CD8-positive, alpha-beta memory T cell (primary cell): ENCODE measurements at regions not wholly inside any gene's neighbourhood (a gene's known extent, or its start where the extent isn't known, plus 50 kb on each side); places are given as distances from the start of the nearest gene placed in this dataset.

Experiments used
- CTCF ChIA-PET: fragments of 350-600 bp; sonication (Branson Sonifier 250); formaldehyde crosslinking; loops from one replicate; lab custom pipeline; 2021; ENCODE audit warnings: antibody characterized with exemption; lab: Charles Lee
- POLR2A ChIA-PET: fragments of 350-600 bp; sonication (Branson Sonifier 250); formaldehyde crosslinking; loops from one replicate; lab custom pipeline; 2021; ENCODE audit warnings: antibody characterized with exemption; lab: Charles Lee
- DNase-seq, 5 donors: peaks; one replicate each; pipeline versions ENCODE4 v3.0.0 to v3.0.0-alpha.2; 2020 to 2022; ENCODE audit warnings: mixed read lengths in 1 of 5
- H3K27ac ChIP-seq: one replicate; pipeline ENCODE4 v1.7.0; 2013; ENCODE audit warnings: low read depth, mild to moderate bottlenecking, low read length, moderate library complexity
- H3K27me3 ChIP-seq: 2 replicates; pipeline ENCODE4 v1.7.0; 2013; ENCODE audit warnings: low read length, mild to moderate bottlenecking; ENCODE audit not compliant: insufficient read depth, poor library complexity, severe bottlenecking
- H3K36me3 ChIP-seq: 2 replicates; pipeline ENCODE4 v1.7.0; 2013; ENCODE audit warnings: mild to moderate bottlenecking, low read length, moderate library complexity; ENCODE audit not compliant: insufficient read depth
- H3K4me1 ChIP-seq: 2 replicates; pipeline ENCODE4 v1.7.0; 2013; ENCODE audit warnings: mild to moderate bottlenecking, low read length, moderate library complexity; ENCODE audit not compliant: insufficient read depth
- H3K4me3 ChIP-seq: 2 replicates; pipeline ENCODE4 v1.7.0; 2013; ENCODE audit warnings: mild to moderate bottlenecking, low read length
- H3K9me3 ChIP-seq: 2 replicates; pipeline ENCODE4 v1.7.0; 2013; ENCODE audit warnings: mild to moderate bottlenecking, low read length
- H3K27ac Mint-ChIP-seq, 8 donors: one replicate each; pipeline ENCODE4 v1.8.0; 2020 to 2021; ENCODE audit warnings: mixed read lengths in 8 of 8, mild to moderate bottlenecking in 6 of 8, inconsistent platforms in 3 of 8, moderate library complexity in 3 of 8
- H3K27me3 Mint-ChIP-seq, 2 donors: one replicate each; pipeline ENCODE4 v1.8.0; 2020 to 2021; ENCODE audit warnings: mixed read lengths in 2 of 2, mild to moderate bottlenecking in 1 of 2, moderate library complexity in 1 of 2
- H3K36me3 Mint-ChIP-seq, 3 donors: one replicate each; pipeline ENCODE4 v1.8.0; 2020 to 2021; ENCODE audit warnings: mixed read lengths in 3 of 3, inconsistent platforms in 1 of 3, mild to moderate bottlenecking in 1 of 3
- H3K4me1 Mint-ChIP-seq, 3 donors: one replicate each; pipeline ENCODE4 v1.8.0; 2020 to 2021; ENCODE audit warnings: mixed read lengths in 3 of 3, inconsistent platforms in 1 of 3, mild to moderate bottlenecking in 1 of 3
- H3K4me3 Mint-ChIP-seq, 7 donors: one replicate each; pipeline ENCODE4 v1.8.0; 2020 to 2021; ENCODE audit warnings: mixed read lengths in 7 of 7, mild to moderate bottlenecking in 6 of 7, moderate library complexity in 4 of 7, inconsistent platforms in 2 of 7
- H3K9me3 Mint-ChIP-seq, 5 donors: one replicate each; pipeline ENCODE4 v1.8.0; 2020 to 2022; ENCODE audit warnings: mixed read lengths in 5 of 5, mild to moderate bottlenecking in 3 of 5, moderate library complexity in 2 of 5, inconsistent platforms in 1 of 5

- H3K4me3 Mint-ChIP-seq = no peak overlapping the region
- H3K4me1 Mint-ChIP-seq = no peaks in the 10 kb centered on the region
- CTCF ChIA-PET = no interaction called here
- H3K27ac Mint-ChIP-seq = no peak overlapping the region
- no peaks in the 10 kb centered on the region for H3K9me3 ChIP-seq
- H3K9me3 Mint-ChIP-seq = no peaks in the 10 kb centered on the region
- no peaks in the 10 kb centered on the region for H3K27me3 Mint-ChIP-seq
- H3K36me3 Mint-ChIP-seq = no peaks in the 10 kb centered on the region
- DNase-seq = no peak
- H3K4me3 ChIP-seq = no peak overlapping the region
- H3K4me1 ChIP-seq = no peaks in the 10 kb centered on the region
- H3K36me3 ChIP-seq = no peaks in the 10 kb centered on the region
- POLR2A ChIA-PET = no interaction called here
- no peak overlapping the region for H3K27ac ChIP-seq
- H3K27me3 ChIP-seq = no peaks in the 10 kb centered on the region
Observed at GRCh38 chr7:16004702-16005101, 318.2 kb upstream of the MEOX2 start.

- Histone ChIP-seq H3K9me3 (no peaks in the 10 kb centered on the region), H3K4me1 (no peaks in the 10 kb centered on the region), H3K27me3 (no peaks in the 10 kb centered on the region), H3K27ac (no peak overlapping the region), H3K4me3 (no peak overlapping the region), H3K36me3 (no peaks in the 10 kb centered on the region)
- Mint-ChIP-seq H3K27ac (no peak overlapping the region), H3K9me3 (no peaks in the 10 kb centered on the region), H3K4me1 (no peaks in the 10 kb centered on the region), H3K36me3 (no peaks in the 10 kb centered on the region), H3K27me3 (no peaks in the 10 kb centered on the region), H3K4me3 (no peak overlapping the region)
- ChIA-PET CTCF (no interaction called here), POLR2A (no interaction called here)
- no peak for DNase-seq
Observed at GRCh38 chr7:16001477-16001876, 315.0 kb upstream of the MEOX2 start.

- no peaks in the 10 kb centered on the region for H3K4me1 Mint-ChIP-seq
- no peak overlapping the region for H3K27ac ChIP-seq
- no peak for DNase-seq
- no peak overlapping the region for H3K4me3 Mint-ChIP-seq
- H3K36me3 Mint-ChIP-seq = no peaks in the 10 kb centered on the region
- no peak overlapping the region for H3K27ac Mint-ChIP-seq
- H3K4me3 ChIP-seq = no peak overlapping the region
- H3K9me3 ChIP-seq = no peaks in the 10 kb centered on the region
- POLR2A ChIA-PET = no interaction called here
- H3K9me3 Mint-ChIP-seq = peaks cover 0 to 2% (median 0%) of the 10 kb centered on the region in 5 donors
- H3K27me3 ChIP-seq = no peaks in the 10 kb centered on the region
- H3K4me1 ChIP-seq = no peaks in the 10 kb centered on the region
- H3K27me3 Mint-ChIP-seq = no peaks in the 10 kb centered on the region
- CTCF ChIA-PET = no interaction called here
- H3K36me3 ChIP-seq = no peaks in the 10 kb centered on the region
Observed at GRCh38 chr7:15998617-15999016, 312.1 kb upstream of the MEOX2 start.

DNA sequence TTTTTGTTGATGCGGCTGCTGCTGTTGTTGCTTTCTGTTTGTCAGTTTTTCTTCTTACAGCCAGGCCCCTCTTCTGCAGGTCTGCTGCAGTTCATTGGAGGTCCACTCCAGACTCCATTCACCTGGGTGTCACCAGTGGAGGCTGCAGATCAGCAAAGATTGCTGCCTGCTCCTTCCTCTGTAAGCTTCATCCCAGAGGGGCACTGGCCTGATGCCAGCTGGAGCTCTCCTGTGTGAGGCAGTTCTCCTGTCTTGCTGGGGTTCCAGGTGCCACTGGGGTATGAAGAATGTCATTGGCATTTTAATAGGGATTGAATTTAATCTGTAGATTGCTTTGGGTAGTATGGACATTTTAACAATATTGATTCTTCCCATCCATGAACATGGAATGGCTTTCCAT, 308.5 kb upstream of the MEOX2 start:
- Mint-ChIP-seq H3K27me3 (no peaks in the 10 kb centered on the region), H3K27ac (no peak overlapping the region), H3K9me3 (peaks cover 0 to 8% (median 2%) of the 10 kb centered on the region in 5 donors), H3K36me3 (no peaks in the 10 kb centered on the region), H3K4me1 (no peaks in the 10 kb centered on the region), H3K4me3 (no peak overlapping the region)
- Histone ChIP-seq H3K9me3 (no peaks in the 10 kb centered on the region), H3K4me1 (no peaks in the 10 kb centered on the region), H3K27ac (no peak overlapping the region), H3K36me3 (no peaks in the 10 kb centered on the region), H3K4me3 (no peak overlapping the region), H3K27me3 (no peaks in the 10 kb centered on the region)
- no peak for DNase-seq
- CTCF ChIA-PET = no interaction called here
- POLR2A ChIA-PET = no interaction called here

GRCh38 chr7:15989194-15989593, 302.7 kb upstream of the MEOX2 start:
- CTCF ChIA-PET = no interaction called here
- H3K9me3 ChIP-seq = no peaks in the 10 kb centered on the region
- H3K4me3 Mint-ChIP-seq = no peak overlapping the region
- no peaks in the 10 kb centered on the region for H3K27me3 Mint-ChIP-seq
- peaks cover 0 to 8% (median 4%) of the 10 kb centered on the region in 5 donors for H3K9me3 Mint-ChIP-seq
- H3K4me1 Mint-ChIP-seq = no peaks in the 10 kb centered on the region
- H3K36me3 Mint-ChIP-seq = no peaks in the 10 kb centered on the region
- no peaks in the 10 kb centered on the region for H3K27me3 ChIP-seq
- POLR2A ChIA-PET = no interaction called here
- H3K27ac ChIP-seq = no peak overlapping the region
- H3K27ac Mint-ChIP-seq = no peak overlapping the region
- no peaks in the 10 kb centered on the region for H3K4me1 ChIP-seq
- DNase-seq = no peak
- H3K4me3 ChIP-seq = no peak overlapping the region
- no peaks in the 10 kb centered on the region for H3K36me3 ChIP-seq

GRCh38 chr7:15985587-15986384, 299.3 kb upstream of the MEOX2 start:
- Histone ChIP-seq H3K36me3 (no peaks in the 10 kb centered on the region), H3K4me1 (no peaks in the 10 kb centered on the region), H3K9me3 (no peaks in the 10 kb centered on the region), H3K4me3 (no peak overlapping the region), H3K27ac (no peak overlapping the region), H3K27me3 (no peaks in the 10 kb centered on the region)
- H3K27me3 Mint-ChIP-seq = no peaks in the 10 kb centered on the region
- no peak overlapping the region for H3K27ac Mint-ChIP-seq
- H3K9me3 Mint-ChIP-seq = peaks cover 0 to 4% (median 1%) of the 10 kb centered on the region in 5 donors
- no peaks in the 10 kb centered on the region for H3K36me3 Mint-ChIP-seq
- ChIA-PET CTCF (no interaction called here), POLR2A (no interaction called here)
- no peaks in the 10 kb centered on the region for H3K4me1 Mint-ChIP-seq
- H3K4me3 Mint-ChIP-seq = no peak overlapping the region
- no peak for DNase-seq

GRCh38 chr7:15977663-15978062, 291.2 kb upstream of the MEOX2 start:
- no peak overlapping the region for H3K4me3 ChIP-seq
- no peak overlapping the region for H3K27ac Mint-ChIP-seq
- DNase-seq = no peak
- H3K4me1 ChIP-seq = no peaks in the 10 kb centered on the region
- H3K4me1 Mint-ChIP-seq = no peaks in the 10 kb centered on the region
- H3K27me3 Mint-ChIP-seq = no peaks in the 10 kb centered on the region
- no peaks in the 10 kb centered on the region for H3K27me3 ChIP-seq
- no peaks in the 10 kb centered on the region for H3K9me3 ChIP-seq
- H3K9me3 Mint-ChIP-seq = peaks cover 0 to 5% (median 0%) of the 10 kb centered on the region in 5 donors
- no peaks in the 10 kb centered on the region for H3K36me3 ChIP-seq
- POLR2A ChIA-PET = no interaction called here
- no peak overlapping the region for H3K4me3 Mint-ChIP-seq
- no peaks in the 10 kb centered on the region for H3K36me3 Mint-ChIP-seq
- no peak overlapping the region for H3K27ac ChIP-seq
- CTCF ChIA-PET = no interaction called here

GRCh38 chr7:15972862-15973275, 286.4 kb upstream of the MEOX2 start:
- H3K27me3 Mint-ChIP-seq = no peaks in the 10 kb centered on the region
- H3K36me3 Mint-ChIP-seq = no peaks in the 10 kb centered on the region
- no peaks in the 10 kb centered on the region for H3K4me1 ChIP-seq
- H3K27ac ChIP-seq = no peak overlapping the region
- POLR2A ChIA-PET = no interaction called here
- H3K4me3 ChIP-seq = no peak overlapping the region
- H3K27me3 ChIP-seq = no peaks in the 10 kb centered on the region
- no peak overlapping the region for H3K4me3 Mint-ChIP-seq
- H3K36me3 ChIP-seq = no peaks in the 10 kb centered on the region
- H3K9me3 Mint-ChIP-seq = peaks cover 0 to under 1% (median 0%) of the 10 kb centered on the region in 5 donors
- no peak for DNase-seq
- no peaks in the 10 kb centered on the region for H3K9me3 ChIP-seq
- CTCF ChIA-PET = no interaction called here
- H3K27ac Mint-ChIP-seq = no peak overlapping the region
- H3K4me1 Mint-ChIP-seq = no peaks in the 10 kb centered on the region
